ENCODE measurements at regions not wholly inside any gene's neighbourhood (a gene's known extent, or its start where the extent isn't known, plus 50 kb on each side); places are given as distances from the start of the nearest gene placed in this dataset.

DNA sequence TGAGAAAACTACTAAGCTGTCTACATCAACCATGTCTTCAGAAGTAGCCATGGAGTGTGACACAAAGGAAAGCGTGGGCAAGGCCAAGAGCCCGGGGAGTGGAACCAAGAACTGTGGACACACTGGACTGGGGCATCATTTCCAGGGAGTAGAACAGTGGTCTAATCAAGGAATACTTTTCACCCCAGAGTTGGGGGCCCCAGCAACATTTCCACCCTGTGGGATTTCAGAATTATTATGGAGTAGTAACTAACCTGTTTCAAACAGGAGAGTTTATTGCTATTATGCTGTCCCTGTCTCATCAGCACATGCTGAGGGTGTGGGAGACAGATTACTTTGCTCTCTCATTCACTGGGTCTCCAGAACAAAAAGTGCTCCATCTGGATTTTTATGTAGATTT lies 58.0 kb upstream of the FSTL4 start:
- TF ChIP-seq, protein P1, sequence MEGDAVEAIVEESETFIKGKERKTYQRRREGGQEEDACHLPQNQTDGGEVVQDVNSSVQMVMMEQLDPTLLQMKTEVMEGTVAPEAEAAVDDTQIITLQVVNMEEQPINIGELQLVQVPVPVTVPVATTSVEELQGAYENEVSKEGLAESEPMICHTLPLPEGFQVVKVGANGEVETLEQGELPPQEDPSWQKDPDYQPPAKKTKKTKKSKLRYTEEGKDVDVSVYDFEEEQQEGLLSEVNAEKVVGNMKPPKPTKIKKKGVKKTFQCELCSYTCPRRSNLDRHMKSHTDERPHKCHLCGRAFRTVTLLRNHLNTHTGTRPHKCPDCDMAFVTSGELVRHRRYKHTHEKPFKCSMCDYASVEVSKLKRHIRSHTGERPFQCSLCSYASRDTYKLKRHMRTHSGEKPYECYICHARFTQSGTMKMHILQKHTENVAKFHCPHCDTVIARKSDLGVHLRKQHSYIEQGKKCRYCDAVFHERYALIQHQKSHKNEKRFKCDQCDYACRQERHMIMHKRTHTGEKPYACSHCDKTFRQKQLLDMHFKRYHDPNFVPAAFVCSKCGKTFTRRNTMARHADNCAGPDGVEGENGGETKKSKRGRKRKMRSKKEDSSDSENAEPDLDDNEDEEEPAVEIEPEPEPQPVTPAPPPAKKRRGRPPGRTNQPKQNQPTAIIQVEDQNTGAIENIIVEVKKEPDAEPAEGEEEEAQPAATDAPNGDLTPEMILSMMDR (IDR thresholded peaks at IDR 0.05), result no peak
- H3K36me3 ChIP-seq, result no peaks in the 10 kb centered on the region
- no peaks in the 10 kb centered on the region for H3K9me3 ChIP-seq
- no peaks in the 10 kb centered on the region for H3K4me1 ChIP-seq
- H3K27me3 ChIP-seq, result no peaks in the 10 kb centered on the region
- H3K27ac ChIP-seq, result no peak overlapping the region
- no peak overlapping the region for H3K4me3 ChIP-seq
- DNase-seq (ENCODE audit: low spot score), result no peak

DNA sequence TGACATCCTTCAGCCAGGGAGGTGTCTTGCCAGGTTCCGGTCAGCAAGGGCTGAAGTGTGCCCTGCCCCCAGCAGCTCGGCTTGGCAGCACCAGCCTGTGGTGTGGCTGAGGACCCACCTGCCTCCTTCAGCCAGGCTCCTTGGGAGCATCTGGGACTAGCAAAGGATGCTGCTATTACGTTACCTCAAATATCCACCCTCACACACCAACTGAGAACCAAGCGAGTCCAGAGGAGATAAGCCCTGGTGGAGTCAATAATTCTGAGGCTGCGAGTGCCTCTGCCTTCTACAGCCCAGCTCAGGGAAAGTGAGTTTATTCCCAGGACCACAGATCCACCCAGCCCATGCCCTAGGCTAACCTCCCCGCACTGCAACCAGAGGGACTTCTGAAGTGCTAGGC lies 57.1 kb upstream of the FSTL4 start:
- H3K36me3 ChIP-seq, result no peaks in the 10 kb centered on the region
- no peak overlapping the region for H3K4me3 ChIP-seq
- H3K9me3 ChIP-seq, result no peaks in the 10 kb centered on the region
- no peaks in the 10 kb centered on the region for H3K27me3 ChIP-seq
- no peak overlapping the region for H3K27ac ChIP-seq
- no peaks in the 10 kb centered on the region for H3K4me1 ChIP-seq
- DNase-seq (ENCODE audit: low spot score), result peak; percentile 38
- TF ChIP-seq, protein P1 (IDR thresholded peaks at IDR 0.05), result no peak

DNA sequence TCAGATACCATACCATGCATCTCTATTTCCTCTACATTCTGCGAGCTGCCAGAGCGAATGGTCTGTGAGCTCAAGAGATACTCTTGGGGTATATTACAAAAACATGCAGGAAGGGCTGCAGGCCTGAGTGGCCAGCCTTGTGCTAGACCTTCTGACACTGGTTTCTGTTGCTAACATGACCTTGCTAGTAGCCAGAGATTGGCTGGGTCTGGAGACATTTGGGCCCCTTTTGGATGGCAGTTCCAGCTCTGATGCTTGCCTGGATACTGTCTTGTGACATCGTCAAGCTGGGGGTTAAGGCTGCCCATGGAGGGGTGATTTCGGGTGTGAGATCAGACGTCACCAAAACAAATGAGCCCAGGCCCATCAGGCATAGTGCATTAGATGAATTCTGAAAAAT lies 56.1 kb upstream of the FSTL4 start:
- no peaks in the 10 kb centered on the region for H3K36me3 ChIP-seq
- no peaks in the 10 kb centered on the region for H3K4me1 ChIP-seq
- H3K9me3 ChIP-seq, result no peaks in the 10 kb centered on the region
- no peak overlapping the region for H3K4me3 ChIP-seq
- no peaks in the 10 kb centered on the region for H3K27me3 ChIP-seq
- DNase-seq (ENCODE audit: low spot score), result peak; percentile 23
- TF ChIP-seq, protein P1 (IDR thresholded peaks at IDR 0.05), result no peak
- H3K27ac ChIP-seq, result no peak overlapping the region

DNA sequence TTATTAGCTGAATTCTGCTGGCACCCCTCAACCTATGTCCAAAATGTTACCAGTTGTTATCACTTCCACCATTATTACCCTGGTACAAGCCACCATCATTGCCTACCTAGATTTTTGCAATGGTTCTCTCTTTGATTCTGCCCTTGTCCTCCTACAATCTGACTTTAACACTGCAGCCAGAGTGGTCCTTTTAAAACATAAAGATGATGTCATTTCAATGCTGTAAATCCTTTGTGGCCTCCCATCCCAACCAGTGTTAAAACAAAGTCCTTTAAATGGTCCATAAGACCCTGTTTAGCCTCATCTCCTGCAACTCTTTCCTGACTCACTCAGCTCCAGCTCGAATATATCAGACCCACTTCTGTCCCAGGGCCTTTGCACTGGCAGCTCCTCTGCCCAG lies 54.9 kb upstream of the FSTL4 start:
- TF ChIP-seq, protein P1 (IDR thresholded peaks at IDR 0.05), result no peak
- Histone ChIP-seq H3K27ac (no peak overlapping the region), H3K36me3 (no peaks in the 10 kb centered on the region), H3K9me3 (no peaks in the 10 kb centered on the region), H3K4me3 (no peak overlapping the region), H3K4me1 (no peaks in the 10 kb centered on the region), H3K27me3 (no peaks in the 10 kb centered on the region)
- peak; percentile 13 for DNase-seq (ENCODE audit: low spot score)

DNA sequence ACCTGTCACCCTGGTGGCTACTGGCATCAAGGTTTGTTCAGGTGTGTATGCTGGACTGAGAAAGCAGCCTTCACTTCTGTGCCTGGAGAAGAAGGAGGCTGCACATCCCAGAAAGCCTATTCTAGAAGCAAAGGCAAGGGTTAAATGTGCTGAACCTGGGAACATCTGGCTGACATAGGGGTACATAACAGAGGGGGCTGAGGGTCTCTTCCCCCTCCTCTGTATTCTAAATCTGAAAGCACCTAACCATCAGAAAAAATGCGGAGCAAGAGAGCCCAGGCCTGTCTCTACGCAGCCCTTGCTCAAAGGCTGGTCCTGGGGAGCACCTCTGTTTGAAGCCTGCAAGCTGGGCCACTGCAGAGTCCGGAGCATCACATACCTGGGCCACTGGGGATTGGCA lies 53.2 kb upstream of the FSTL4 start:
- Histone ChIP-seq H3K4me1 (no peaks in the 10 kb centered on the region), H3K9me3 (no peaks in the 10 kb centered on the region), H3K27me3 (no peaks in the 10 kb centered on the region), H3K4me3 (no peak overlapping the region), H3K36me3 (no peaks in the 10 kb centered on the region), H3K27ac (no peak overlapping the region)
- TF ChIP-seq, protein P1 (IDR thresholded peaks at IDR 0.05), result no peak
- DNase-seq (ENCODE audit: low spot score), result peak; percentile 49

DNA sequence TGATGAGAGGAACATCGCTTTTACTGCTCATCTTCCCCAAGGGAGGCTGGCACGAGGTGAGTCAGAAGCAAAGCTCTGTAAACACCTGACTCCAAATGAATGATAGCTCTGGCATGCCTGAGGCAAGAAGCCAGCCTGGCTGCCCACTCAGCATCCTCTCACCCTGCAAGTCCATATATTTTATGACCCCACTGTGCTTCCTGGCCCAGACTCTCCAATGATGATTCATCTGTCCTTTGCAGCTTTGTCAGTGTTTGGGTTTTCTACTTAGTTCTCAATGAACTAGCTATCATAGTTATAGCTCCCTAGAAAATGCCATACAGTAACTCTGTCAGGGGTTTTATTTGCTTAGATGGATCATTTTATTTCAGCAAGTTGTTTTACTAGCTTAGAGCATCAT lies 52.1 kb upstream of the FSTL4 start:
- no peaks in the 10 kb centered on the region for H3K9me3 ChIP-seq
- H3K36me3 ChIP-seq, result no peaks in the 10 kb centered on the region
- H3K27ac ChIP-seq, result no peak overlapping the region
- H3K4me1 ChIP-seq, result no peaks in the 10 kb centered on the region
- peak; percentile 30 for DNase-seq (ENCODE audit: low spot score)
- TF ChIP-seq, protein P1 (IDR thresholded peaks at IDR 0.05), result no peak
- H3K4me3 ChIP-seq, result no peak overlapping the region
- H3K27me3 ChIP-seq, result no peaks in the 10 kb centered on the region

Data from right atrium auricular region (tissue), 2 donors.